Loucy (cell line): ENCODE measurements at regions not wholly inside any gene's neighbourhood (a gene's known extent, or its start where the extent isn't known, plus 50 kb on each side); places are given as distances from the start of the nearest gene placed in this dataset.

Experiments
- H2AFZ ChIP-seq: fragments of 200-600 bp; sonication (generic); 2 replicates; pipeline ENCODE4 v1.6.0; 2016; ENCODE audit warnings: antibody characterized with exemption, mild to moderate bottlenecking, low read length, moderate library complexity
- H3F3A ChIP-seq: fragments of 200-600 bp; 2 replicates; pipeline ENCODE4 v1.6.0; 2016; ENCODE audit warnings: antibody characterized with exemption, low read depth, mild to moderate bottlenecking
- H3K27me3 ChIP-seq: fragments of 200-600 bp; sonication (generic); 2 replicates; pipeline ENCODE4 v1.6.1; 2014; ENCODE audit warnings: low read length, mild to moderate bottlenecking; ENCODE audit not compliant: insufficient read depth, poor library complexity, severe bottlenecking
- H3K36me3 ChIP-seq: fragments of 200-600 bp; sonication (generic); 2 replicates; pipeline ENCODE4 v1.6.1; 2016; ENCODE audit warnings: low read length; ENCODE audit not compliant: insufficient read depth
- H3K4me1 ChIP-seq: fragments of 200-600 bp; sonication (generic); 2 replicates; pipeline ENCODE4 v1.5.1; 2014; ENCODE audit warnings: low read length, mild to moderate bottlenecking; ENCODE audit not compliant: insufficient read depth, poor library complexity, severe bottlenecking
- H3K4me2 ChIP-seq: fragments of 200-600 bp; sonication (generic); 2 replicates; pipeline ENCODE4 v1.6.0; 2014; ENCODE audit warnings: antibody characterized with exemption, low read length, low read depth, mild to moderate bottlenecking; ENCODE audit not compliant: poor library complexity, severe bottlenecking
- H3K4me3 ChIP-seq: fragments of 200-600 bp; sonication (generic); 2 replicates; pipeline ENCODE4 v1.5.1; 2014; ENCODE audit warnings: low read length, mild to moderate bottlenecking, mixed read lengths; ENCODE audit not compliant: poor library complexity, severe bottlenecking
- H3K79me2 ChIP-seq: fragments of 200-600 bp; sonication (generic); 2 replicates; pipeline ENCODE4 v1.6.1; 2014; ENCODE audit warnings: low read length; ENCODE audit not compliant: insufficient read depth
- H3K9ac ChIP-seq: fragments of 200-600 bp; sonication (generic); 2 replicates; pipeline ENCODE4 v1.6.0; 2014; ENCODE audit warnings: mild to moderate bottlenecking, low read depth, low read length, moderate library complexity; ENCODE audit not compliant: poor library complexity, severe bottlenecking
- H3K9me2 ChIP-seq: fragments of 200-600 bp; sonication (generic); replicated peaks from 2 replicates; pipeline ENCODE4 v1.6.1; 2016; ENCODE audit warnings: low read depth, low read length, mixed read lengths
- H3K9me3 ChIP-seq: fragments of 200-600 bp; sonication (generic); 2 replicates; pipeline ENCODE4 v1.6.1; 2014; ENCODE audit warnings: mild to moderate bottlenecking, antibody characterized with exemption, low read length, low read depth; ENCODE audit not compliant: insufficient read depth
- H4K20me1 ChIP-seq: fragments of 200-600 bp; sonication (generic); 2 replicates; pipeline ENCODE4 v1.6.0; 2014; ENCODE audit warnings: antibody characterized with exemption, low read length, mild to moderate bottlenecking; ENCODE audit not compliant: insufficient read depth, poor library complexity, severe bottlenecking
- EZH2phosphoT487 ChIP-seq: fragments of 200-600 bp; IDR thresholded peaks from 2 replicates; pipeline ENCODE4 v1.6.1; 2018; ENCODE audit warnings: antibody characterized with exemption, mild to moderate bottlenecking, moderate library complexity, borderline replicate concordance
- TF ChIP-seq, protein P1 (sequence below): fragments of 200-600 bp; sonication (generic); conservative IDR thresholded peaks from 2 replicates; pipeline ENCODE4 v1.5.1; 2014; ENCODE audit warnings: mild to moderate bottlenecking, antibody characterized with exemption, low read length

DNA sequence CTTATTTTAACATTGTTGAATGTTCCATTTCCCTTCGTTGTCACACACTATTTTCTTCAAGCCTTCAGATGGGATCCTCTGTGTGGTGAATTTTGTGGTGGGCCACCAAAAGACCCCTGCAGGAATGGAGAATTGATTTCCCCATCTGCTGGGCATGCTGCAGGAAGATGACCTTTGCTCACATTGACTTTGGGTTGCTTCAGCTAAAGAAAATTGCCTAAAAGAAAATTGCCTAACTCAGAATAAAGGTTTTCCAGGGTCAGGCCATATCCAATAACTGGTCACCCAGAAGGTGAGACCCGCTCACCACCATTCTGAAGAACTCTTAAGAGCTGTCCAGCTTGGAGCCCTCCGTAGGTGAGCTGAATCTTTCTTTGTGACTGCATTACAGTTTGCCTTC, 192.5 kb downstream of the CDH7 start:
- no peak overlapping the region for H2AFZ ChIP-seq
- no peaks in the 10 kb centered on the region; the same call in 1 of the 2 replicates for H3F3A ChIP-seq
- no peak overlapping the region for H3K9ac ChIP-seq
- H3K4me3 ChIP-seq, result no peak overlapping the region
- no peaks in the 10 kb centered on the region for H3K27me3 ChIP-seq
- TF ChIP-seq EZH2phosphoT487, result no peak
- TF ChIP-seq, protein P1, sequence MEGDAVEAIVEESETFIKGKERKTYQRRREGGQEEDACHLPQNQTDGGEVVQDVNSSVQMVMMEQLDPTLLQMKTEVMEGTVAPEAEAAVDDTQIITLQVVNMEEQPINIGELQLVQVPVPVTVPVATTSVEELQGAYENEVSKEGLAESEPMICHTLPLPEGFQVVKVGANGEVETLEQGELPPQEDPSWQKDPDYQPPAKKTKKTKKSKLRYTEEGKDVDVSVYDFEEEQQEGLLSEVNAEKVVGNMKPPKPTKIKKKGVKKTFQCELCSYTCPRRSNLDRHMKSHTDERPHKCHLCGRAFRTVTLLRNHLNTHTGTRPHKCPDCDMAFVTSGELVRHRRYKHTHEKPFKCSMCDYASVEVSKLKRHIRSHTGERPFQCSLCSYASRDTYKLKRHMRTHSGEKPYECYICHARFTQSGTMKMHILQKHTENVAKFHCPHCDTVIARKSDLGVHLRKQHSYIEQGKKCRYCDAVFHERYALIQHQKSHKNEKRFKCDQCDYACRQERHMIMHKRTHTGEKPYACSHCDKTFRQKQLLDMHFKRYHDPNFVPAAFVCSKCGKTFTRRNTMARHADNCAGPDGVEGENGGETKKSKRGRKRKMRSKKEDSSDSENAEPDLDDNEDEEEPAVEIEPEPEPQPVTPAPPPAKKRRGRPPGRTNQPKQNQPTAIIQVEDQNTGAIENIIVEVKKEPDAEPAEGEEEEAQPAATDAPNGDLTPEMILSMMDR, result no peak
- no peaks in the 10 kb centered on the region for H3K4me1 ChIP-seq
- no peaks in the 10 kb centered on the region for H3K9me2 ChIP-seq
- no peaks in the 10 kb centered on the region for H4K20me1 ChIP-seq
- no peak overlapping the region for H3K4me2 ChIP-seq
- H3K9me3 ChIP-seq, result no peaks in the 10 kb centered on the region
- H3K36me3 ChIP-seq, result no peaks in the 10 kb centered on the region
- no peaks in the 10 kb centered on the region for H3K79me2 ChIP-seq

DNA sequence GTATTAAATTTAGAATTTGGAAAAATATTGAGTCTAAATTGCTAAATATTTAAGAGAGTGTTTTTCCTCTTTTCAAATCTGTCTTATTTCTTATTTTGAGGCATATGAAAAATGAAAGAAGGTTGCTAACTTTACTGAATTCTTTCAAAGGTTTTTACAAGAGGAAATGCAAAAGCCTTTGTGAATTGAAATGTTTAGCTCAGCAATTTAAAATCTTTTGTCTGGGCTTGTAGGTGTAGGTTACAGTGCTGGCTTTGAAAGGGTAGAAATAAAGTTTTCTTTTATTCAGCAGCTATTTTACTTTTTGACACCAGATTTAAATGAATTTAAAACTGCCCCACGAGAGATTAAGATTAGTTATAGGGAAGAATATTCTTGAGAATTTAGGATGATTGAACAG, 192.0 kb downstream of the CDH7 start:
- no peak for TF ChIP-seq EZH2phosphoT487
- TF ChIP-seq, protein P1, result no peak
- Histone ChIP-seq H3K27me3 (no peaks in the 10 kb centered on the region), H3K4me3 (no peak overlapping the region), H3K9me2 (no peaks in the 10 kb centered on the region), H4K20me1 (no peaks in the 10 kb centered on the region), H3K36me3 (no peaks in the 10 kb centered on the region), H3F3A (no peaks in the 10 kb centered on the region; the same call in 1 of the 2 replicates), H3K79me2 (no peaks in the 10 kb centered on the region), H3K4me1 (no peaks in the 10 kb centered on the region), H3K4me2 (no peak overlapping the region), H2AFZ (no peak overlapping the region), H3K9ac (no peak overlapping the region), H3K9me3 (no peaks in the 10 kb centered on the region)

DNA sequence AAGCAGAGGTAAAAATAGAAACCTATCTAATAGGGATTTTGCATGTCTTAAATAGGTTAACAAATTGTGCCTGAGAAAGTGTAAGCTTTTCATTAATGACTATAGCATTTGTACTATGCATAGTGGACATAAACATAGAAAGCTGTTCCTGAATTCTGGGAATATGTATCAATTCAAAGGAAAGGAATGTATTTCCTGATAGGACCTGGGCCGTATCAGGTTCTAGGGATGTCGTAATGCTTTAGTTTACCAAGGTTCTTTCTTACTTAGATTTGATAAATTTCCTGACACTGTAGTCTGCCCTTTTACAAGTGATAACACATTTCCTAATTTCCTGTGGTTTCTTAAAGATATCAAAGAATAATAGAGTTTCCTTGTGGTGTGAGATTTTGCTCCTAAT, 191.3 kb downstream of the CDH7 start:
- Histone ChIP-seq H3K4me3 (no peak overlapping the region), H3K9me2 (no peaks in the 10 kb centered on the region), H3K36me3 (no peaks in the 10 kb centered on the region), H3K79me2 (no peaks in the 10 kb centered on the region), H3K27me3 (no peaks in the 10 kb centered on the region), H2AFZ (no peak overlapping the region), H3K9me3 (no peaks in the 10 kb centered on the region), H4K20me1 (no peaks in the 10 kb centered on the region), H3K9ac (no peak overlapping the region), H3K4me2 (no peak overlapping the region), H3K4me1 (no peaks in the 10 kb centered on the region), H3F3A (no peaks in the 10 kb centered on the region; the same call in 1 of the 2 replicates)
- TF ChIP-seq EZH2phosphoT487, result no peak
- TF ChIP-seq, protein P1, result no peak
